H1 (cell line): ENCODE measurements at regions not wholly inside any gene's neighbourhood (a gene's known extent, or its start where the extent isn't known, plus 50 kb on each side); places are given as distances from the start of the nearest gene placed in this dataset.

ENCODE experiments used
- GTF2F1 ChIP-seq: IDR thresholded peaks from 2 replicates; pipeline ENCODE4 v1.6.1; 2012; ENCODE audit warnings: low read depth, low read length, improper control_type of control experiment, borderline replicate concordance
- JUN ChIP-seq: IDR thresholded peaks from 2 replicates; pipeline ENCODE4 v1.6.1; 2011; ENCODE audit warnings: low read depth, mild to moderate bottlenecking, improper control_type of control experiment, low read length
- MAX ChIP-seq: IDR thresholded peaks from 2 replicates; pipeline ENCODE4 v1.6.1; 2012; ENCODE audit warnings: inconsistent platforms
- RBBP5 ChIP-seq: IDR thresholded peaks from 2 replicates; pipeline ENCODE4 v1.7.1; 2012; ENCODE audit warnings: low read depth, mild to moderate bottlenecking, inconsistent platforms, low read length, moderate library complexity, borderline replicate concordance
- RFX5 ChIP-seq: IDR thresholded peaks from 2 replicates; pipeline ENCODE4 v1.6.1; 2011; ENCODE audit warnings: low read depth, low read length, improper control_type of control experiment, borderline replicate concordance
- SIX5 ChIP-seq: IDR thresholded peaks from 2 replicates; pipeline ENCODE4 v1.6.1; 2011; ENCODE audit warnings: mild to moderate bottlenecking, low read depth, low read length
- SUZ12 ChIP-seq: fragments of 200-600 bp; sonication (generic); IDR thresholded peaks from 2 replicates; pipeline ENCODE4 v1.6.1; 2012; ENCODE audit warnings: mild to moderate bottlenecking, inconsistent platforms, low read length, moderate library complexity, mixed read lengths

DNA sequence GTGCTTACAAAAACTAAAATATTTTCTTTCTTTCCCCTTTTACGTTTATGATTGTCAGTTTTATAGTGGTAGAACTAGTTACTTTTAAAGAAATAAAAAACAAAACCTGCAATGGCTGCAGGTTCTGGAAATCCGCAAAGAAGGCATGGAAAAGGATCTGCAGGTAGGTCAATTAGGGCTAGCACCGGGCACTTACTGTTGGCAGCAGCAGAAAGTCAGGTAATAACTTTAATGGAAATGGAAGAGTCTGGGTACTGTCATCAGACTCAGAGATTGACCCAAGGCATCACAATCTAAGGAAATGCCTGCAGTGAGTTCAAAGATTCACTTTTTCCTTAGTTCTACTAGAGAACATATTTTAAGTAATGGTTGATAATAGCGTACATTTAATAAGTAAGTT is 1136.3 kb upstream of the B3GALT2 start (continued):
- TF ChIP-seq MAX = no peak
- no peak for TF ChIP-seq RFX5
- no peak for TF ChIP-seq SIX5
- TF ChIP-seq SUZ12 = no peak
- TF ChIP-seq GTF2F1 = no peak
- no peak for TF ChIP-seq RBBP5
- no peak for TF ChIP-seq JUN
